Panc1 (cell line): ENCODE measurements at regions not wholly inside any gene's neighbourhood (a gene's known extent, or its start where the extent isn't known, plus 50 kb on each side); places are given as distances from the start of the nearest gene placed in this dataset.

ENCODE experiments used
- ATAC-seq: fragments of 200-7000 bp; cut with Tn5 transposase; 2 replicates; pipeline ENCODE4 v1.9.1; 2020; ENCODE audit warnings: mild to moderate bottlenecking, moderate library complexity
- BruUV-seq: library from RNA; stranded (reverse); fragments of 400-500 nt; replicated peaks from 2 replicates; lab custom pipeline; 2021; lab: Mats Ljungman, UMichigan
- CTCF ChIA-PET: fragments of 300-600 bp; sonication (Branson Sonifier 250); formaldehyde crosslinking; loops from one replicate; lab custom pipeline; 2022; ENCODE audit warnings: antibody characterized with exemption; lab: Charles Lee
- POLR2A ChIA-PET: fragments of 300-600 bp; sonication (Branson Sonifier 250); formaldehyde crosslinking; loops from one replicate; lab custom pipeline; 2022; ENCODE audit warnings: antibody characterized with exemption; lab: Charles Lee
- DNase-seq: peaks from one replicate; pipeline ENCODE4 v3.0.0-alpha.2; 2010; ENCODE audit warnings: low read depth, low spot score
- H3K27ac ChIP-seq: 2 replicates; pipeline ENCODE4 v1.5.1; 2011; ENCODE audit warnings: mild to moderate bottlenecking, low read length, inconsistent platforms
- H3K27me3 ChIP-seq: fragments of 200-500 bp; sonication (Bioruptor generic); 2 replicates; pipeline ENCODE4 v1.6.0; 2014; ENCODE audit warnings: low read length, inconsistent platforms; ENCODE audit not compliant: control insufficient read depth, insufficient read depth
- H3K36me3 ChIP-seq: fragments of 200-500 bp; sonication (Bioruptor generic); 2 replicates; pipeline ENCODE4 v1.5.1; 2014; ENCODE audit warnings: inconsistent platforms, mild to moderate bottlenecking, low read length, moderate library complexity; ENCODE audit not compliant: control insufficient read depth, insufficient read depth
- H3K4me1 ChIP-seq: 2 replicates; pipeline ENCODE4 v1.5.1; 2011; ENCODE audit warnings: inconsistent platforms, mild to moderate bottlenecking, low read length, moderate library complexity; ENCODE audit not compliant: control insufficient read depth, insufficient read depth
- H3K4me3 ChIP-seq, 2 experiments: 2 replicates each; pipeline ENCODE4 v1.5.1; 2011 to 2012; ENCODE audit warnings: low read depth in 2 of 2, low read length in 2 of 2, mild to moderate bottlenecking in 2 of 2, inconsistent platforms in 1 of 2, moderate library complexity in 1 of 2
- H3K9me3 ChIP-seq: fragments of 200-500 bp; sonication (Bioruptor generic); 2 replicates; pipeline ENCODE4 v1.5.1; 2014; ENCODE audit warnings: low read depth, mild to moderate bottlenecking, inconsistent platforms, low read length, moderate library complexity; ENCODE audit not compliant: control insufficient read depth, insufficient read depth
- CTCF ChIP-seq: fragments of 450-650 bp; IDR thresholded peaks from 2 replicates; pipeline ENCODE4 v1.5.1; 2017; ENCODE audit warnings: mild to moderate bottlenecking
- POLR2AphosphoS5 ChIP-seq: IDR thresholded peaks from 2 replicates; pipeline ENCODE4 v1.6.1; 2012; ENCODE audit warnings: mild to moderate bottlenecking, low read depth, low read length, moderate library complexity
- REST ChIP-seq, 2 experiments: IDR thresholded peaks; 2 replicates each; pipeline ENCODE4 v1.6.1; 2011 to 2012; ENCODE audit warnings: low read depth in 2 of 2, control low read depth in 1 of 2, low read length in 1 of 2, mild to moderate bottlenecking in 1 of 2, moderate library complexity in 1 of 2; ENCODE audit not compliant: insufficient read depth in 1 of 2
- SIN3A ChIP-seq: IDR thresholded peaks from 2 replicates; pipeline ENCODE4 v1.6.1; 2012; ENCODE audit warnings: low read depth, mild to moderate bottlenecking, low read length, moderate library complexity, borderline replicate concordance; ENCODE audit not compliant: insufficient read depth
- TCF7L2 ChIP-seq: IDR thresholded peaks from 2 replicates; pipeline ENCODE4 v1.6.1; 2011; ENCODE audit warnings: mild to moderate bottlenecking, low read depth, low read length, inconsistent platforms
- in situ Hi-C: cut with HindIII; loops from 2 replicates; pipeline ENCODE4 v1.10.0; 2016; ENCODE audit warnings: low sequenced_read_pairs, low pct_unique_long_range_greater_than_20kb
- intact Hi-C: fragments of 100-400 bp; cut with micrococcal nuclease; formaldehyde crosslinking; loops from one replicate; pipeline ENCODE4 v1.10.0; 2022; ENCODE audit not compliant: unreplicated experiment

GRCh38 chr6:169940481-169941271 is 189.3 kb downstream of the ERMARD start:
- TF ChIP-seq REST (IDR thresholded peaks at IDR 0.05; ENCODE audit: insufficient read depth in 1 of 2, low read depth in 2 of 2, low read length in 1 of 2) (no peak), CTCF (no peak), POLR2AphosphoS5 (no peak), SIN3A (no peak), TCF7L2 (no peak)
- Histone ChIP-seq H3K4me3 (no peak overlapping the region), H3K4me1 (peaks cover 8% of the 10 kb centered on the region), H3K27me3 (peaks cover 14% of the 10 kb centered on the region), H3K9me3 (no peaks in the 10 kb centered on the region), H3K36me3 (no peaks in the 10 kb centered on the region), H3K27ac (no peak overlapping the region)
- CTCF ChIA-PET = no interaction called here
- DNase-seq (no peak), ATAC-seq (no peak)
- no TSS peak for BruUV-seq
- in situ Hi-C loops = no loop called here
- intact Hi-C loops = no loop called here
- POLR2A ChIA-PET = no interaction called here

- intact Hi-C loops = no loop called here
Observed at GRCh38 chr6:169939554-169940164, 188.2 kb downstream of the ERMARD start.

More at GRCh38 chr6:169939554-169940164, 188.2 kb downstream of the ERMARD start:
- CTCF ChIA-PET = no interaction called here
- H3K36me3 ChIP-seq = no peaks in the 10 kb centered on the region
- H3K27ac ChIP-seq = no peak overlapping the region
- peaks cover 14% of the 10 kb centered on the region for H3K27me3 ChIP-seq
- no peak for DNase-seq
- no peak overlapping the region for H3K4me3 ChIP-seq
- no peak for ATAC-seq
- BruUV-seq = no TSS peak
- H3K9me3 ChIP-seq = no peaks in the 10 kb centered on the region
- H3K4me1 ChIP-seq = peaks cover 18% of the 10 kb centered on the region
- TF ChIP-seq REST (IDR thresholded peaks at IDR 0.05; ENCODE audit: insufficient read depth in 1 of 2, low read depth in 2 of 2, low read length in 1 of 2) (no peak), POLR2AphosphoS5 (no peak), TCF7L2 (no peak), CTCF (no peak), SIN3A (no peak)
- in situ Hi-C loops = no loop called here
- POLR2A ChIA-PET = no interaction called here
